ENCODE measurements at regions not wholly inside any gene's neighbourhood (a gene's known extent, or its start where the extent isn't known, plus 50 kb on each side); places are given as distances from the start of the nearest gene placed in this dataset.
"Not testable (repeated sequence)": the region's sequence is repeated elsewhere in the genome, so short reads cannot be mapped to it uniquely, and the experiment has no call there.

DNA sequence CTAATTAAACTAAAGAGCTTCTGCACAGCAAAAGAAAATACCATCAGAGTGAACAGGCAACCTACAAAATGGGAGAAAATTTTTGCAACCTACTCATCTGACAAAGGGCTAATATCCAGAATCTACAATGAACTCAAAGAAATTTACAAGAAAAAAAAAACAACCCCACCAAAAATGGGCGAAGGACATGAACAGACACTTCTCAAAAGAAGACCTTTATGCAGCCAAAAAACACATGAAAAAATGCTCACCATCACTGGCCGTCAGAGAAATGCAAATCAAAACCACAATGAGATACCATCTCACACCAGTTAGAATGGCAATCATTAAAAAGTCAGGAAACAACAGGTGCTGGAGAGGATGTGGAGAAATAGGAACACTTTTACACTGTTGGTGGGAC, 100.7 kb downstream of the GPX5 start:
- not testable (repeated sequence) for DNase-seq

DNA sequence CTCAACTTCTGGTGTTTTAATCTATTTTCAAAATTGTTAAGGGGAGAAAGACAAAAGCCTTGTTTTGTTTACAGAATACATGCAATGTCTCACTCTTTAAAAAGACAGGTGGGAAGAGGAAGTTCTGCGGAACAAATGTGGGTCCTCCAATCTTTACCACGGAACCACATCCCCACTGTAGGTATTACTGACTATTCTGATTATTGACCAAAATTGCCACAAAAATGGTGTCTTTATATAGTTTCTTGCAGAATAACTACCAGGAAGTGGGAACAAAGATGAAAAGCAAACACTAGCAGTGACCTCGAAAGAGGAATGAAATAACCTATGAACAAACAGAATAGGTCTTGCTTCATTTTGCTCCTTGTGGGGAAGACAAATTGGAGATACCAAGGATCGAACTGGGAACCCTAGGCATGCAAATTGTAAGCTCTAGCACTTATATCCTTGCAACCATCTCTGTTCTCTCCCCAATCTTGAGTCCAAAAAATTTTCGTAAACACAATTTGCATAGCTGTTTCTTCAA, 106.7 kb downstream of the GPX5 start:
- no peak for DNase-seq

DNA sequence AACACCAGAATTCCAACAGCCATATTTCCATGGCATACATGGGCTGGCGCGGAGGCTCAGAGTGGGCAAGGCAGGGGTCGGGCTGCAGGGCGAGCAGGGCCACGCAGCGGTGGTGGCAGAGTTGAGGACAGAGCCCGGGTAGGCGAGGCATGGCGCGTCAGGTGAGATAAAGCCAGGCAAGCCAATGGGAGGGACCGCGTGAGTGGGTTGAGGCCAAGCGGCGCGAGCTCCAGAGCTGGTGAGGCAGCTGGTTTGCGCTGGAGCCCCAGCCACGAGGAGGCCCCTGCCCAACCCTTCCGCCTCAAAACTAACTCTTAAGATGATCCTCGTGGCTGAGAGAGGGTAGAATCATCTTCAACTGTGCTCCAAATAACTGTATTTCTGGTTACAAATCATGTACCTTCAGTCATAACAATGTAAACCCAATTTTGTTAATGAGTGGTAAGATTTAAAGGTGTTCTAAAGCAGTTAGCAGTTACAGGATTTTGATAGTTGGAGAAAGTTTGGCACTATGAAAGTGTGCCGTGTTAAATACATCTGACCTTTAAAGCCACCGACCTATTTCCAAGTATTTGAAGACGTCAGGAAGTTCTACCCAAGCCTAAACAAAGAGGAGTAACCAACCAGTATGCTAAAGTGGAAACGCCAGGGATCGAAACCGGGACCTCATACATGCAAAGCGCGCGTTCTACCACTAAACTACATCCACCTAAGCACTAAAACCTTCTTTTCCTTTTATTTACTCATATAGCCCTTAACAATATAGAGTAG, 107.9 kb downstream of the GPX5 start:
- DNase-seq = no peak

DNA sequence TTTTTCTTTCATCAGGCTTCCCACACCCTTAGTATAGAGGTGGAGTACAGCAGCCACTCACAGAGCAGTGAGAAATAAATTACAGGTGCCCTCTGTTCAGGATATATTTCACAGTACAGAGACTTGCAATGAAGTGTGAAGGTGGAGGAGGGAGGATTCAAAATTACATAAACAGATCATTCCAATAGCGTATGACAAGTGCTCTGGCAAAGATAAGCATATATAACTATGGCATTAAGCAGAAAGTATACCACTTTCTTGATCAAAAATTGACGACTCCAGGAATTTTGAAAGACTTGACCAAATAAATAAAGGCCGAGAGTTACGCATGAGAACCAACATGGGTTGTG, 108.7 kb downstream of the GPX5 start:
- DNase-seq = no peak

DNA sequence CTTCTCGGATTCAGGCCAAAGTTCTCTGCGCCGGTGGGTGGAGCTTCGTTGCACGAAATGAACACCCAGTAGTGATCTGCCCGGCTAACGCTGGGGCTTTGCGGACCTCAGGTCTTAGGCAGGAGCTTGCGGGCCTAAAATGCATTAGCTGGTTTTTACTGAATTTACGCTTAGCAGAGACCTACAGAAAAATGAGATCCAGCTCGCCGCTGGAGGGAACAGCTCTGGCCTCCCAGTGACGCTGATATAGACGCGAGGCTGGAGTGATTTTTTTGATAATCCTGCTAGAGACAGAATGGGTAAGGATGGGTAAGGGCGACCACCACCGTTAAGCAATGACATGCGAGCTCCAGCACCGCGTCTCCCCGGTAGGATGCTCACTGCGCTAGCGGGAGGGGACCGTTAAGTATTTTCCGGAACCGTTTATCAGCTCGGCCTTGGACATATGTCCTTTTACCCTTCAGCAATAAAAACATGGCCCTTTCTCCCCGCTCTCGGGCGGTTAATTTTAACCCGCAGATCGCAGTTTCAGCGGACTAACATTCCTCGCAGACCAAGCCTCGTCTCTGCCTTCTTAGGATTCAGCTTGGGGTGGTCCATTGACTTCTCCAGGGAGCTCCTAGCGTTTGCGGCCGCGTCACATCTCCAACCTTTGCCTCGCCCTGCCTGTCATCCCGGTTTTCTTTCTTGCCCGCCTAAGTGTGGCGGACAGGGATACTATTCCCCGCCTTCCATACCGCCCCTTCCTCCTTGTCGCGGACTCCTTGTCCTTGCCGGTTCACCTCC, 109.3 kb downstream of the GPX5 start:
- DNase-seq = no peak

DNA sequence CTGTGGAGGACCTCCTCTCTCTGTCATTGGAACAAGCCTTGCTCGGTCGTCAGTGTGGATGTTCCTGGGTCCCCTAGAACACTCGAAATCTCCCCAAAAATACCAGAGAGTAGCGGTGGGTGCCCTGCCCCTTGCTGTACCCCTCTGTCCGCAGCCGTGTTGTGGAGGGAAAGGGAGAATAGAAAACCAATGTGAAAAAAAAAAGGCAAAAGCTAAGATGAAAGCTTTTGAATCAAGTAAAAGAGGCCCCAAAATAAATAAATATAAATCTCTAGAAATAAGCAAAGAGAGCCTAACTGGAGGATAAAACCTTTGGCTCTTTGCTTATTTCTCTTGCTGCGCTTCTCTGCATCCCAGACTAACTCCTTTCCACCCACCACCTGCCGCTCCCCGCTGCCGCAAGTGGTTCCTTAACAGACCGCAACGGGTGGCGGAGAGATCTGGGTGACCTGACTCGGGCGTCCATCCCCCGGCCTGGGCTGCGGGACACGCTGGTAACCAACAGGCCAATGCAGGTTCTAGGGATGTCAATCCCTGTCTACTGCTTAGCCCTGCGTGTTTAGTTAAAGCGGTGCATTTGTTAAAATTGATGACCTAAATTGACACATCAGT, 110.0 kb downstream of the GPX5 start:
- no peak for DNase-seq

DNA sequence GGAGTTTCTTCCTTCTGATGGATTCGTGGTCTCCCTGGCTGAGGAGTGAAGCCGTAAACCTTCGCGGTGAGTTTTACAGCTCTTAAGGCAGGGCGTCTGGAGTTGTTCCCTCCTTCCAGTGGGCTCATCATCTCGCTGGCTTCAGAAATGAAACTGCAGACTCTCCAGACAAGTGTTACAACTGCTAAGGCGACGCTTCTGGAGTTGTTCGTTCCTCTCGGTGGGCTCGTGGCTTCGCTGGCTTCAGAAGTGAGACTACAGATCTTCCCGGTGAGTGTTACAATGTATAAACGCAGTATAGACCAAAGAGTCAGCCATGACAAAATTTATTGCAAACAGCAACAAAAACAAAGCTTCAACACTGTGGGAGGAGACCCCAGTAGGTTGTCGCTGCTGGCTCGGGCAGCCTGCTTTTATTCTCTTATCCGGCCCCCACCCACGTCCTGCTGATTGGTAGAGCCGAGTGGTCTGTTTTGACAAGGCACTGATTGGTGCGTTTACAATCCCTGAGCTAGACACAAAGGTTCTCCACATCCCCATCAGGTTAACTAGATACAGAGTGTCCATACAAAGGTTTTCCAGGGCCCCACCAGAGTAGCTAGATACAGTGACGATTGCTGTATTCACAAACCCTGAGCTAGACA, 113.2 kb downstream of the GPX5 start:
- DNase-seq = no peak

DNA sequence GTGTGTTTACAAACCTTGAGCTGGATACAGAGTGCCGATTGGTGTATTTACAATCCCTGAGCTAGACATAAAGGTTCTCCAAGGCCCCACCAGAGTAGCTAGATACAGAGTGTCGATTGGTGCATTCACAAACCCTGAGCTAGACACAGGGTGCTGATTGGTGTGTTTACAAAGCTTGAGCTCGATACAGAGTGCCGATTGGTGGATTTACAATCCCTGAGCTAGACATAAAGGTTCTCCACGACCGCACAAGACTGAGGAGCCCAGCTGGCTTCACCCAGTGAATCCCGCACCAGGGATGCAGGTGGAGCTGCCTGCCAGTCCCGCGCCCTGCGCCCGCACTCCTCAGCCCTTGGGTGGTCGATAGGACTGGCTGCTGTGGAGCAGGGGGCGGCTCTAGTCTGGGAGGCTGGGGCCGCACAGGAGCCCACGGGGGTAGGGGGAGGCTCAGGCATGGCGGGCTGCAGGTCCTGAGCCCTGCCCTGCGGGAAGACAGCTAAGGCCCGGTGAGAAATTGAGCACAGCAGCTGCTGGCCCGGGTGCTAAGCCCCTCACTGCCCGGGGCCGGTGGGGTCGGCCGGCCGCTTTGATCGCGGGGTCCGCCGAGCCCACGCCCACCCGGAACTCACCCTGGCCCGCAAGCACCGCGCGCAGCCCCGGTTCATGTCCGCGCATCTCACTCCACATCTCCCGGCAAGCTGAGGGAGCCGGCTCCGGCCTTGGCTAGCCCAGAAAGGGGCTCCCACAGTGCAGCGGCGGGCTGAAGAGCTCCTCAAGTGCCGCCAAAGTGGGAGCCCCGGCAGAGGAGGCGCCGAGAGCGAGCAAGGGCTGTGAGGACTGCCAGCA, 114.0 kb downstream of the GPX5 start:
- DNase-seq = not testable (repeated sequence)

DNA sequence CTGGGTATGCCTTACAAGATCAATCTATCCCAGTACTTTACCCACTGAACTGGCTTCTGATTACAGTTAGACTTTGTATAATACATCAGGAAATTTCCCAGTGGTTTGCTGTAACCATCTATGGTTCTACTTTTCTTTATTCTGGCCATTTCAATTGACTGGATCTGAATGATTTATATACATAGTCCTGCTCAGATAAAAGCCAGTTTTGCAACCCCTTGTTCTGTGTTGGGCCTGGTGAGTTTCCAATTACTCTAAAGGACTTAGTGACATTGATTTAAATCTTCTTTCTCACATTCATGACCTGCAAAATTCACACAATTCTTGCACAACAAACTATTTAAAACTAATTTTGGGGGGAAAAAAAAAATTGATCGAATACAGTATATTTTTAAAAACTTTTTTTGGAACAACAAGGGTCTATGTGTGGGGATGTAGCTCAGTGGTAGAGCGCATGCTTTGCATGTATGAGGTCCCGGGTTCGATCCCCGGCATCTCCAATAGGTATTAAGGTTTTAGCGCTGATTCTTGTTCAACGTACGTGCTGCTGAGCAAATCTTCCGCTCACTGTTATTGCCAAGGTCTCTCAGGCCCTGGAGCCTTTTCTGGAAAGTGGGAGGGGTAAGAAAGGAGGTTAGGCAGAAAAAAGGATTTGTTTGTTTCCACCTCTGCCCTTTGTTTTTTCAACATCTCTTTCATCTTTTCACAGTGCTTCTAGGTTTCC, 117.5 kb downstream of the GPX5 start:
- DNase-seq = peak; percentile 45

DNA sequence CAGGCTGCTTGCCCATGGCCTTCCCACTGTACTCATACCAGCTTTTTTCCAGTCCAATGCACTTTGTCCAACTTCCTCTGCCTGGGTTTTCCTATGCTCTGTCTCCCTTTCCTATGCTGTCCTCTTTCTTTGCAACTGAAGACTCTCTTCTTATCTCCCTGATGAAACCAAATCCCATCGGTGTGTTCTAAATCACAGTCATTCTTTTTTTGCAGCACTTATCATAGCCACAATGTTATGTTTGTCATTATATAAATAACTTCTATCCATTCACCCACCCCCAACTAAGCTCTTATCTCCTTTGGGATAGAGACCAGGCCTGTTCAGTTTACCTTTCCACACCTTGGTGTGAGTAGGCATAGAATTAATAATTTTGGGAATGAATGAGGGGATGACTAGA, 121.0 kb downstream of the GPX5 start:
- DNase-seq = no peak

DNA sequence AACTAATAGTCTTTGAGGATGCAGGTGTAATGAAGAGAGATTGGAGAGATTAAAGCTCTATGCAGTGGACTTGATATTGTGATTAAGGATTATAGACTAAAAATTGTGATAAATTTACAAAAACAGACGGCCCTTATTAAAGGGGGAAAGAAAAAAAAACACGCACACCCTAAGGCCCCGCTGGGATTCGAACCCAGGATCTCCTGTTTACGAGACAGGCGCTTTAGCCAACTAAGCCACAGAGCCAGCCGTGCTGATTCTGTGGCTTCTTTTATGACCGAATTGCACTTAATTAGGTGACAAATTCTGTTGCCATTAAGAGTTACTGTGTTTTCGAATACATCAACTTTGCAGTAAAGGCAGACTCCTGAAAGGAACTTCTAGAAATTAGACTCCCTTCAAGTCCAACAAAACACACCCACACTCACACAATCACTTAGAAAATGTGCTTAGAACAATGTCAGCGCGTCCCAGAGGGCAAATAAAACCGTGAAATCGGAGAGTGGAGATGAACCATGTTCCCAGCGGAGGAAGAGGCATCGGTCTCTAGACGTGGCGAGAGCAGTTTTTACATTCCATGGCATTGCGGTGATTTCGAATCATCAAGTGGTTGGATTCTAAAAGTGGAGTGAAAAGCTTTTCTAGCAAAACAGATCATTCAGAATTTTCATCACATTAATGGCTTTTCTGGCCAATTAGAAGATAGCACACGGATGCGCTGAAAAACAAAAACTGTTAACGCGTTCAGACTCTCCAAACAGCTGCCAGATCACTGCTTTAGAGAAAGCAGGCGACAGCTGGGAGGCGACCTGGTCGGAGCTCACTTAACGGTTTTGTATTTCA, 122.6 kb downstream of the GPX5 start:
- peak; percentile 61 for DNase-seq

DNA sequence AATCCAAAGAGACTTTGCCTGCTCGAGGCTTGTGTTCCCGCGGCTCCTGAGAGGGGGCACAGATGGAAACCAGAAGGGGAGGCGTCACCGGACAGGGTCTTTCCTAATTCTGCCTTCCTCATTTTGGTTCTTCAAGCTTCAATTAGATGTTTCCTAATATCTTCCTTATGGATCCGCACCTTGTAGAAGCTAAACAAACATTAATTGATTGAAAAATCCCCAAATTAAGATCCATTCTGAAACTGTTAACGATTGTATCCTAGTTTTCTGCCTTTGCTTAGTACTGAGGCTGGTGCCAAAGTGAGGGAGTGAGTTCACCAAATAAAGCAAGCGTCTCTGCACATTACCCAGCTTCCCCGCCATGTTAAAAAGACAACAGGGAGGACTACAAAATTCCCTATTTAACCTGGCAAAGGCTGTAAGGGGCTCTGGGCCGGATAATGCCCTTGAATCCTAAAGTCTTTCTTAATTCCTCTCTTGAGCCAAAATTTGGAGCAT, 123.2 kb downstream of the GPX5 start:
- no peak for DNase-seq

DNA sequence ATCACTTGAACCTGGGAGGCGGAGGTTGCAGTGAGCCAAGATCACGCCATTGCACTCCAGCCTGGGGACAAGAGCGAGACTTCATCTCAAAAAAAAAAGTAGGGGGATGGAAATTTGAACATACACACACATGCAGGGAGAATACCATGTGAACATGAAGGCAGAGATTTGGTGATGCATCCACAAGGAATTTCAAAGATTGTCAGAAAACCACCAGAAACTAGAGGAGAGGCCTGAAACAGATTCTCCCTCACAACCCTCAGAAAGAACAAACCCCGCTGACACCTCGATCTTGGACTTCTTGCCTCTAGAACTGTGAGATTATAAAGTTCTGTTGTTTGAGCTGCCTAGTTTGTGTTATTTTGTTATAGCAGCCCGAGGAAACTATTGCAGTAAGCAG, 125.5 kb downstream of the GPX5 start:
- DNase-seq = no peak

DNA sequence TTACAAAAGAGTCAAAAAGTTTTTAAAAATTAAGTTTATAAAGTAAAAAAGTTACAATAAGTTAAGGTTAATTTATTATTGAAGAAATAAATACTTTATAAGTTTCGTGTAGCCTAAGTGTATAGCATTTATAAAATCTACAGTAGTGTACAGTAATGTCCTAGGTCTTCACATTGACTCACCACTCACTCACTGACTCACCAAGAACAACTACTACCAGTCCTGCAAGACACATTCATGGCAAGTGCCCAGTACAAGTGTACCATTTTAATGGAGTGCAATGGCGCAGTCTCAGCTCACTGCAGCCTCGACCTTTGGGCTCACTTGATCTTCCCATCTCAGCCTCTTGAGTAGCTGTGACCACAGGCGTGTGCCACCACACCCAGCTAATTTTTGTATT, 128.2 kb downstream of the GPX5 start:
- no peak for DNase-seq

DNA sequence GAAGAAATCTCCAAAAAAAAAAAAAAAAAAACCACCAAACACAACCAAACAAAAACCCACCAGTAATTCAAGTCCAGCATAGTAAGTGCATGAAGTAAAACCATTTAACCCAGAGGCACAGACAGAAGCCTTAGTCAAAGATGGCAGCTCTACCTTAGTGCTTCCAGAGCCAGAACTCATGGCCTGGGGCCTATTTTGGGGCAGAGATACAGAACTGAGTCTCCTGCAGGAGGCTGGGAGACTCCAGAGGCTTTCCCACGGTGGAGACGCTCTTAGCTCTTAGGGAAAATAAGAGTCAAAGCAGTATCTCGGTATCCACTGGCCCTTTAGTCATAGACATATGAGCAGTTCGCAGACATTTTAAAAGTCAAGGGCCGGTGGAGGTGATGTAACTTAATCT, 129.5 kb downstream of the GPX5 start:
- no peak for DNase-seq

DNA sequence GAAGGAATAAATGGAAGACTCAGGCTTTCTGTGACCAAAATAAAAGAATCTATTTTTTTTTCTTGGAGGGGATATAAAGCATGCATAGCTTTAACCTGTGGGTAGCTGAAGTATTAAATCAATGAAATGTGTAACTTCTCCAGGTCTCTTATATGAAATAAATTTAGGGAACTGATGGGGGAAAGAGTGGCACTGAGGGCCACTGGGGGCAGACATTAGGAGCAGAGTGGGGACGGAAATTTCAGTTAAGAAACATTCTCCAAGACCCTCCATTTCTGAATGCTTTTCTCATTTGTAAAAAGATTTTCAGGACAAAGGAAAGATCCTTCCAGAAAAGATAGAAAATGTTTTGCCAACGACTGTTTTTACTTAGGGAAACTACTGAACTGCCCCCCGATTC, 131.0 kb downstream of the GPX5 start:
- DNase-seq = no peak

DNA sequence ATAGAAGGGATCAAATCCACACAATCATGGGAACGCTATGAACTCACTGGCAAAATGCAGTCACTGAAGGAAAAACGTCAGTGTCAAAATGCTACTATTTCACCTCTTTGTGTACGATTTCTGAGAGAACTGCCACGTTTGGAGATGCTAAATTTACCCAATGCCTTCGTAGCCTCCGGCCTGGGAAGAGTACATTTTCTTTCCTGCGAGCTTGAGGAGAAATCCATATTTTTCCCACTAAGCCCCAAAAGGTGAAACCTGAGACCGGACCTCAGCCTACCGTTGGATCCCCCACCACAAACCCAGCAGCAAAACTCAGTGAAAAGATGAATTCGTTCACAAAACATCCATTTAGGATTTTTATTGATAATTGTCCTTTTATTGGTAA, 131.7 kb downstream of the GPX5 start:
- DNase-seq = no peak

DNA sequence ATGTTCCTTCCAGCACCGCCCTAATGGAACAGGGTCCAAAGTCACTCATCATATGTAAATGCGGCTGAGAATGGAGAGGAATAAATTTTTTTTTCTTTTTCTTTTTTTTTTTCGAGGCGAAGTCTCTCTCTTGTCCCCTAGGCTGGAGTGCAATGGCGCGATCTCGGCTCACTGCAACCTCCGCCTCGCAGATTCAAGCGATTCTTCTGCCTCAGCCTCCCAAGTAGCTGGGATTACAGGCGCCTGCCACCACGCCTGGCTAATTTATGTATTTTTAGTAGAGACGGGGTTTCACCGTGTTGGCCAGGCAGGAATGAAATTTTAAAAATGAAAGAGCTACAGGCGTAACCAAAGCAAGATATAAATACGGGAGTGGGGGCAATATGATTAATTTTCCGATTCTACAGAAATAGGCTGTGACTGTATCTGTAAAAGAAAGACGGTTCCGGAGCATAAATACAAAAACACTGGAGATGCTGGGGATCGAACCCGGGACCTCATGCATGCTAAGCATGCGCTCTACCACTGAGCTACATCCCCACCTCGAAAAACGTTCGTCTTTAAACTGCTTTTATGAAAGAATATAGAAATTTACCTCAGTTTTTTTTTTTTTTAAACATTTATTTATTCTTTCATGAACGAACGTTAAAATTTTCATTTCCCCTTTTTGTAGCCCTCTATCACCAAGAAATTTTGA, 132.2 kb downstream of the GPX5 start:
- peak; percentile 59 for DNase-seq

DNA sequence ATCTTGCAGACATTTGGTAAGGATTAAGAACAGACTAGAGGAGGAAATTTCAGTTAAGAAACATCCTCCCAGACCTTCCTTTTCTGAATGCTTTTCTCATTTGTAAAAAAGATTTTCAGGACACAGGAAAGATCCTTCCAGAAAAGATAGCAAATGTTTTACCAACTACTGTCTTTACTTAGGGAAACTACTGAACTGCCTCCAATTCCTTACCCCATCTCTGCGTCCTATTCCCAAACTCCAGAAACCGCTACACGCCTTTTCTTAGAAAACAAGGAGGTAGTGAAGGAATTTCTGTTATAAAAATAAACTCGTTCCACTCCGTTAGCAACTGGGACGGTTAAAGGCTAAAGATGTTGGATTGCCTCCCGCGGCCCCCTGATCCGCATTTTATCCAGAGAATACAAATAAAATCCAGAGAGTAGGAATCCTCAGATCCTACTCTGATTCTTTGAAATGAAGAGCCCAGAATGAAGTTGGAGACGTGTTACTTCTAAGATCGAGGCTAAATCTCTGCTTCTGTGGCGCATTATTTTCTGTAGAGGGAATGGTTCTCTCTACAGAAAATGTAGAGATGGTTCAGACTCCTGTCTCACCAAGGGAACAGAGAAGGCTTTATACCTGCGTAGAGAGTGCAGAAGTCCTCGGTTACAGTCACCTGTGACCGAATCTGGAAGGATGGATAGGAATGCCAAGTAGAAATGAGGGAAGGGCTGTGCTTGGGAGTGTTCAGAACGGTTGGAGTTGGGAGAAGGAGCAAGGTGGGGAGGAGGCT, 133.0 kb downstream of the GPX5 start:
- no peak for DNase-seq

Measured in activated CD4-positive, CD25-positive, alpha-beta regulatory T cell treated with anti-CD3 and anti-CD28 coated beads, Interleukin-2, amount 50 U/mL, for 72 hours (primary cell).